Activated CD4-positive, alpha-beta T cell treated with anti-CD3 and anti-CD28 coated beads for 1 hour (primary cell): ENCODE measurements at regions not wholly inside any gene's neighbourhood (a gene's known extent, or its start where the extent isn't known, plus 50 kb on each side); places are given as distances from the start of the nearest gene placed in this dataset.

Experiments used
- DNase-seq: peaks from one replicate; pipeline ENCODE4 v3.0.0-alpha.2; 2020

DNA sequence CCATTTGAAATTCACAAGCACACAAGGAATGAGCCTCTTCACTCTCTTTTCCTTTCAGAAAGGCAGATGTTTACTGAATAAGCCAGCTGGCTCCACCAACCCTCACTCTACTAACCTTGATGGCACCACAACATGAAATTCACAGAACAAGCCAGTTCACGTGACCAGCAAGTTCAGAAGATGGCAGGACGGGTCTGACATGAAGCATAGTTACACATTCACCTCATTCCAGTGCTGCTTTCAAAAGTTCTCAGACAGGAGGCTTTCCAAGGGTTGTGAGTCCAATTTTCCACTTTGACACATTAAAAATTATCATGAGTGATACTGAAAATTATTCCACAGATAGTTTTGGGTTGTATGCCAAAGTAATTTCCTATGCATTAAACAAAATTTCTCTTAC lies 74.2 kb upstream of the MBOAT2 start:
- DNase-seq = no peak

GRCh38 chr2:9076755-9077154 lies 73.3 kb upstream of the MBOAT2 start:
- no peak for DNase-seq

DNA sequence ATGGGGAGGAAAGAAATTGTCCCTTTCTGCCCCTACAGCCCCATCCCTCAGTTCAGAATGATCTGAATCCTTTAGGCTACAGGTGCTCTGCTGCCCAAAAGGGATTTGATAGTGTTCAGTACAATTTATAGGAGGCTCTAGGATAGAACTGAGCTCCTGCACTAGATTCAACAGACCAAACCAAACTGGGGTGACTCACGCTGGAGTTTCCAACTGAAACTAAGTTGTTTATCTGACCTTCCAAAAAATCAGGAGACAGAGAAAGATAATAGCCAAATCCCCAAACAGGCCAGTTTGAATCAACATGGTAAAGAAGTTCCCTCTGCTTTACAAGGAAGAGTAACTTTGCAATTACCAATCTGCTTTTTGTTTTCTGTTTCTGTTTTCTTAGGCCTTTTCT lies 72.7 kb upstream of the MBOAT2 start:
- no peak for DNase-seq

- no peak for DNase-seq
Observed at GRCh38 chr2:9074930-9075329, 71.4 kb upstream of the MBOAT2 start.

DNA sequence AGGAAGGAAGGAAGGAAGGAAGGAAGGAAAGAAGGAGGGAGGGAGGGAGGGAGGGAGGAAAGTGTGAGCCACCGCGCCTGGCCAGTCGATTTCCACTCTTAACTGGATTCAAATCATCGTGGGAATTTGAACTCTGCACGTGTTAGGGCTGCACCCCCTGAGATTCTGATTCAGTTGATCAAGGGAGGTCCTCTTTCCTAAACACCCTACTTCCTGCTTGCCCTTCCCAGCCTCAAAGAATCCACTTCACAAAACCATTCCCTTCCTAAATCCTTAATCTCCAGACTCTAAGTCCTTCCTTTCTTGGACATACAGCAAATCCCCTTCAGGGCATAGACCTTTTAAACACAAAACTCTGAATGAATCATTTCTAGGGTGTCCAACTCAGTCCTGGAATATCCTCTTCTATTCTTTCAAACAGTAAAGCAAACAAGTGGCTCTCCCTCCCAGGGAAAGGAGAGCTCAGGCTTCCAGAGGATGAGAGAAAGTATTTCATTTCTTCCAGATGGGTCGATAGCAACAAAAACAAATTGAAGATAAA lies 68.2 kb upstream of the MBOAT2 start:
- no peak for DNase-seq

DNA sequence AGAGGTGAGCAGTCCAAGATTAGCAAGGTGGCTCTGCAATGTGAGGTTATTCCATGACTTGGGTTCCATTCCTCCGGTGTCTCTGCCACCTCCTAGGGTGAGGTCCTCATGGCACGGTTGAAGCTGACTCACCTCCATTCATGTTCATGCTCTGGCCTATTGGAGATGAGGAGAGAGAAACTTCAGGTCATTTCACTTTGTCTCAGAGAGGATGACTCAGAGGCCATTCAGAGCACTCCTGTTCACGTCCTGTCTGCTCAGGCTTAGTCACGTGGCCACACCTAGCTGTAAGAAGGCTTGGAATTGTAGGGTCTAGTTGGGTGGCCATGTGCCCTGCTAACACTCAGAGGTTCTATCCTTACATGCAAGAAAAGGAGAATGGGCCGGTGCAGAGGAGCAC lies 67.5 kb upstream of the MBOAT2 start:
- no peak for DNase-seq

- no peak for DNase-seq
Observed at GRCh38 chr2:9069543-9069942, 66.1 kb upstream of the MBOAT2 start.

- no peak for DNase-seq
Observed at GRCh38 chr2:9065901-9066300, 62.4 kb upstream of the MBOAT2 start.

- no peak for DNase-seq
Observed at GRCh38 chr2:9063023-9063606, 59.6 kb upstream of the MBOAT2 start.

- no peak for DNase-seq
Observed at GRCh38 chr2:9060819-9061218, 57.3 kb upstream of the MBOAT2 start.

GRCh38 chr2:9057939-9058761 lies 54.7 kb upstream of the MBOAT2 start:
- no peak for DNase-seq

- no peak for DNase-seq
Observed at GRCh38 chr2:9055471-9055870, 52.0 kb upstream of the MBOAT2 start.

DNA sequence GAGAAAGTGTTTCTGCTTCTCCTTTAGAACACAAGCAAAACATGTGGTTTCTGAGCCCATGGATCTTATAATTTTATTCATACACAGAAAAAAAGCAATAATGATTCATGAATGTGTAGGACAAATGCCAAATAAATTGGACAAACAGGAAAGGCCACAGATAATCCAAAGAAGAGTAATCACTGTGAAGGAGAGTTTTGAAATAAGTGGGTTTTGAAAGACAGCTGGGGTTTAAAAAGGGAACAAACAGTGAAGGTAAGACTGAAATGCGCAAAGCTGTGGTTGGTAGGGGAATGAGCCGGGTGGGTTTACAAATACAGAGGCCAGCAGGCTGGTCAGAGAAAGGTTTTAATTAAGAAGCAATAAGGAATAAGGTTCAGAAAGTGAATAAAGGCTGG lies 50.0 kb upstream of the MBOAT2 start:
- no peak for DNase-seq
